NCI-H510A (cell line): ENCODE measurements at regions not wholly inside any gene's neighbourhood (a gene's known extent, or its start where the extent isn't known, plus 50 kb on each side); places are given as distances from the start of the nearest gene placed in this dataset.
A peak's percentile ranks its signal among the peaks of the same experiment; 100 is the strongest.
"Not testable (repeated sequence)": the region's sequence is repeated elsewhere in the genome, so short reads cannot be mapped to it uniquely, and the experiment has no call there.

Experiments used
- DNase-seq: peaks from one replicate; lab custom pipeline; 2025; lab: John Stamatoyannopoulos, UW

DNA sequence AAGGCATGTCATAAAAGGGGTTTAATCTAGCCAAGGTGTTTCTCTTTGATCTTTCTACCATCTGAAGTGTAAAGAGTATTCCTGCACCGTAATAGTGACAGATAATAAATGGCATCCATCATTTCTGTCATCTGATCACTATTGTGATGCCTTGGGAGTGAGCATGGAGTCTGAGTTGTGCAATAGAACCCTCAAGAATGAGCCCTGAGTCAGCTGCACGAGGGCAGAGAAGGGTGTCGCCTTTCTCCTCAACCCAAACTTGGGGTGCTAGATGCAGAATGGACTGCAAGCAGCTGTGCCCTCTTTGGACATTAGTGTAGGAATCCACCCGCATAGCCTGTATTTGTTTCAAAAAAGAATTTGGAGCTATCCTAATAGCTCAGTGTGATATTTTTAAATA is 115.2 kb downstream of the ZNF37A start:
- DNase-seq, result no peak

DNA sequence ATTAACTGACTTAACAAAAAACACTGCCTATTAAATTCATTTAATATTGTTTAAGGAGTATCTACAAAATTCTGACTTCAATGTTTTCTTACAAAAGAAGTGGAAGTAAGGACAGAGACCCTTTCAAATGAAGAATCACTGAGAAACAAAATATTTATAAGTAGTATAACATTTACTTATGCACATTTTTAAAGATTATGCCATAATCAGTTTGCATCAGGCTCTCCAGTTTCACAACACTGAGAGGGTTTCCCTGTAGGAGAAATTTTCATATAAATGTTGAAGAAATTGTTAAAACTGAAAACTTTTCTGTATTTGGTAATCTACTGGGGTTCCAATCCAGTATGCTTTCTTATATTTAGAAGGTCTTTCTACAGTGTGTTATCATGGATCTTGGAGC is 115.6 kb downstream of the ZNF37A start:
- not testable (repeated sequence) for DNase-seq

DNA sequence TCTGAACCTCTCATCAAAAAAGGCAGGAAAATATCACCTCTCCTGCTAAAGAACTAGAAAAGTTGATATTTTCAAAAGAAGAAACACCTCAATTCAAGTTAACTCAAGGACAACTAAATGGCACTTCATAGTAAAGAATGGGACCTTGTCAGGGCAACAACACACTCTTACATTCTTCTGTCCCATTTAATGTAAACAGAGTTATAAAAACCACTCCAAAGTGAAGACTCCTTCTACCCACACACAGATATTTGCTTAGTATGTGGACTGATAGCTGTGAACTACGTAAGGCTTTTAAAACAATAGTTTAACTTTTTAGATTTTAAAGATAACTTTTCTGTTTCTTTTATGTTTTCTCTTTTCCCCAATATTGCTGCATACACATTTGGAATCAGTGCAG is 118.3 kb downstream of the ZNF37A start:
- DNase-seq, result no peak

DNA sequence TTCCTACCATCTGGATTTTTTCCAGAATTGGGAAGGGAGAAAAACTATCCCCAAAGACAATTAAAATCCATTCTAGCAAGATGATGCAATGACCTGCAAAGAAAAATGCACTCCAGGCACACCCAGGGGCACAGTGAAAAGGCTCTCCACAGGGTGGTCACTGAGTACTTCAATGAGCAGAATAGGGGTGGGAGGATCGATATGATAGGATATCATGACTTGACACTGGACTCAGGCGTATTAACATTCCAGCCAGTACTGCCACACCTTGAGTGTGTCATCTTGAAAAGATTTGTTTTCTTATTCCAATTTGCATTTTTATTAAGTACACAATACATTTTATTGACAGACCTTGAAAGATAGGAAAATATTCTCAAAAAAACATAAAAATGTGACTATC is 132.2 kb downstream of the ZNF37A start:
- DNase-seq, result no peak

DNA sequence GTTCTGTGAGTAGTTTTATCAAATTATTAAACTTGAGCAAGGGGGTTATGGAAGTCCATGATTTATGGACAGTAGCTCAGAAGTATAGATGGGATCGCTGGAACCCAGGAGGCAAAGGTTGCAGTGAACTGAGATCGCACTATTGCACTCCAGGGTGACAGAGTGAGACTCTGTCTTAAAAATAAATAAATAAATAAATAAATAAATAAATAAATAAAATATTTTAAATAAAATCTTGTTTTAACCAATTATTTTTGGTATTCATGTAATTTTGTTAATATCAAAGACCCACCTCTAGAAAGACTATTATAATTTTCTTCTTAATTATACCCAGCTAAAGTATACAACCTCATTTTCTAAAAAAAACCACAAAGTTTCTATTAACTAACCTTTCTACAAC is 134.3 kb downstream of the ZNF37A start:
- no peak for DNase-seq

DNA sequence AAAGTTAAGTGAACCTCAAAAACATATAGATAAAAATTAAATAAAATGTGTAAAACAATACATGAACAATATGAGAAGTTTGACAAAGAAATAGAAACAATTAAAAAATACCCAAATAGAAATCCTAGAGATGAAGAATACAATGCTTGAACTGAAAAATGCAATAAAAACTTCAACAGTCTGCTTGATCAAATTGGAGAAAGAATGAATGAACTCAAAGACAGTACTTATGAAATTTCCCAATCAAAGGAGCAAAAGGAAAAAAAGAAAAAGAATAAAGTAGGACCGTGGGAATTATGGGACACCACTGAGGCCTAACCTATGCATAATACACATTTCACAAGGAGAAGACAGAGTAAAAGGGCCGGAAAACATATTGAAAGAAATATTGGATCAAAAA is 144.3 kb downstream of the ZNF37A start:
- DNase-seq, result not testable (repeated sequence)

DNA sequence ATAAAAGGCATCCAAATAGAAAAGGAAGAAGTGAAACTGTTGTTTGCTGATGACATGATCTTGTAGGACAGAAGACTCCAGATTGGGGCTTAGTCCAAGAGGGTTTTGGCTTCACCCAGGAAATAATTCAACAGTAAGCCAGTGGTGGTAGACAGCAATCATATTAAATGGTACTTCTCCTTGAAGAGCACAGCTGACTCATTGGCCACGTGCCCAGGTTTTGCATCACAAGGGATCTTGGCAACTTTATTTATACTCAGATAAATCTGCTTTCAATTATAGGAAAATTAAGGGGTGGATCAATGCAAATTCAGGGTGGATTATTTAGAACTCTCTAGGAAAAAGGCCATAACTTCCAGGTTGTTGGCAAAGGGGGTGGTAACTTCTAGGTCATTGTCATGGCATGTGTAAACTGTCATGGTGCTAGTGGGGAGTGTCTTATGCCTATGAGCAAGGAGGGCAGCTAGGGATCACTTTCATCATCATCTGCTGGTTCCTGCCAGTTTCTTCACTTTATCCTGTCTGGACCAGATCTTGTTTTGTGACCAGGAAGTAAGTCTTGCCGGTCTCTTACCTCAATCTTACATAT is 148.0 kb downstream of the ZNF37A start:
- not testable (repeated sequence) for DNase-seq

DNA sequence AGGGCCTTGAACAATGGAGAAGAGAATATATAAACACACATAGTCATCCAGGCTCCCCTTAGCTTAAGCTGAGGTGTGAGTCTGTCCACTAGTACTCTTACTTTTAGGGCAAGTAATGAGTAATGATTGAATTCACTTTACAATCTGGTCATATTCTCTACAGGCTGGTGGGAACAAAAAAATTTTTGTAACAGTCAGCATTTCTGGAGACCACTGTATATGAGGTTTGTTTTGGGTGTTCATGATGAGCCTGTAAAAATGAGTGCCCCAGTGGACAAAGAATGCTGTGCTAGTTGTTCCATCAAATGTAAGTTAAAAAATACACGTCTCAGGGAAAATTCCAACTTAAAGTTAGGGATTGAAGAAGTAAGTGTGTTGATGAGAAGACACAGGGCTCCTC is 154.0 kb downstream of the ZNF37A start:
- DNase-seq, result not testable (repeated sequence)

DNA sequence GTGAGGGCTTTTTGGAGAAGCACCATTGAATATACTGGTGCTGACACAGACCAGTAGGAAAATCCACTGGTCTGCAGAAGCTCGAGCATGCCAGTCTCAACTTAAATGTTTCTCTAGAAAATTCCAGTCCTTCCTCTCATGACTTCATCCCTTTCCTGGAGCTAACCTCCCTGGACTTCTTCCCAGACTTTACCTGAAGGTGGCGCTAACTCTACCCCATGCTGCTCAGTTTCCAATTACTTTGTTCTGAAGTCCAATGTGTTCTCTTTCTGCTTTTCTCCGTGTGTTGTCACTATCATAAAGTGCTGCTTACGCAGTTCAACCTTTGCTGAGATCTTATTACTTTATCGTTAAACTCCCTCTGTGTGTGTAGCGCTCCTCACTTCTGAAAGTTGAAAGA is 158.4 kb downstream of the ZNF37A start:
- not testable (repeated sequence) for DNase-seq

DNA sequence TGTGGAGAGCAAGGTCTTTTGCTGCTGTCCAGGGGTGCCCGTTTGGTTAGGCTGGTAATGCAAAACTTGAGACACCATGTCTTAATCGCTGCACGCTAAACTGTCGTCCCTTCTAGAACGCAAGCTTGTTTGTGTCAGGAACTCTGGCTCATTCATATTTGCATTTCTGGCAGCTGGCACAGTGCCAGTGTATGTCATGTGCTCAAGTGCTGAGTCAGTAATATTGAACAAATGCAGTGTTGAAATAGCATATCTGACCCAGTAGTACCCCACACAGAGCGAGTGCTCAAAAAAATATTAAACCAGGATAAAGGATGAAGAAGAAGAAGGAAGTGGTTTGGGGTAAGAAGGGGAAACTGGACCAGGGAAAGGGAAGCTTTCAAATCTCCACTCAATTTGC is 173.4 kb downstream of the ZNF37A start:
- DNase-seq, result not testable (repeated sequence)

DNA sequence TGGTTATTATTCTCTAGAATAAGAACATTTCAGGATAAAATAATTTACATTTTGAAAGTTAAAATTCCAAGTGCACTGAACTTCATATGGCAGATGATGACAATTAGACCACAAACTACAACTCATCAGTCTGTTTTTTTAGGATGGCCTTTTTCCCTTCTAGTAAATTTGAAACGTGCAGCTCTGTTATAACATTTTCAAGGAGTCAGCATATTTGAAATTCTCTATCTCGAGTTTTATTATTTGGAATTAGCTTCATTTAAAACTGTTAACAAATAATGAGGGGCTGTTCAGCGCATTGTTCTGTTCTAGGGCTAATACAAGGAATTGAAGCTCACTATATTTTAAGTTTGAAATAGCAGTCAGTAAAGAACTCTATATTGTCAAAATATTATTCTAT is 176.9 kb downstream of the ZNF37A start:
- not testable (repeated sequence) for DNase-seq

DNA sequence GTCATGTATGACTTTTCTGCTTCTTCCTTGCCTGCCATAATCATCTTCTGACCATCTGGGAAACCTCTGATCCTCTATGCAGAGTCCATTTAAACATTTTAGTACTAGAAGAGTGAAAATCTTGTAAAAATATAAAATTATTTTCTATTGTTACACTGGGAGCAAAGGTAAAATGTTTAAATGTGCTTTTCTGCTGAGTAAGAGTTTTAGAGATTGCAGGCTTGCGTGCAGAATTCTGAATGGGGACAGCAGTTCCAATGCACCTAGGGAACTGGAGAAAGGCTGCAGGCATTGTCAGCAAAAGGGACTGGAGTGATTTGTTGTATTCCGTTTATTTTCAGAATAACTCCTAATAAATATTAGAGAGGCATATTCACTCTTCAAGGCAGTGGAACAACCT is 180.7 kb downstream of the ZNF37A start:
- not testable (repeated sequence) for DNase-seq

DNA sequence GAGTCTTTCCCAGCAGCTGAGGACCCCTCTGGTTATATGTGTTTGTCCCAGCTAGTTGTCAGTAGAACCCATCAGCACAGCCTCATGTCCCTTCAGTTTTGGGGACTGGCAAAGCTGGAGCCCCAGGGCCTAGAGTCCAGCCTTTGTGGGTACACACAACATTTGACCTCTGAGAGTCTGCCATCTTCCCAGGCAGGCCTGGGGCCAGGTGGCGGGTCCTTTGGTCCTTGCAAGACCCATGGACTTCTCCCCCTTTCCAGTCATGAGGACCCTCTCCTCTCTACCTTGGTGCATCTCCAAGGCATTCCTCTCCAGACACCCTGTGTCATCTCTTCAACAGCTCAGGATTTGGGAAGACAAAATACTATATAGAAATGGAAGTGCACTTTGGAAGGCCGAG is 198.4 kb downstream of the ZNF37A start:
- not testable (repeated sequence) for DNase-seq

DNA sequence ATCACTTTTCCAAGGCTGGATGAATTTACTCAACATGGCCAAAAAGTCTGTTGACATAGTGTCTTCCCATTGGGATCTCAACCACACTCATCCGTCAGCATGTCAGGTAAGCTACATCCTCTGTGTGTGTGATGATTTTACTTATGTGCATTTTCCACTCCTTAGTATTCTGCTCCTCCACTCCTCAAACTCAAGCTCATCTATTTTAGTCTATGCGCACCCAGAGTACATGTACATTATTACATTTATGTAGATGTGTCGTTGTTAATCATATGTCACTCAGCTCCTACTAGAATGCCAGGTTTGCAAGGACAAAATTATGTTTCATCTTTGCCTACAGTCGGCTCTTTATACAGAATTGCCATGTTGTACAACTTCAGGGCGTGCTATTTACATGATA is 216.0 kb downstream of the ZNF37A start:
- DNase-seq, result not testable (repeated sequence)

DNA sequence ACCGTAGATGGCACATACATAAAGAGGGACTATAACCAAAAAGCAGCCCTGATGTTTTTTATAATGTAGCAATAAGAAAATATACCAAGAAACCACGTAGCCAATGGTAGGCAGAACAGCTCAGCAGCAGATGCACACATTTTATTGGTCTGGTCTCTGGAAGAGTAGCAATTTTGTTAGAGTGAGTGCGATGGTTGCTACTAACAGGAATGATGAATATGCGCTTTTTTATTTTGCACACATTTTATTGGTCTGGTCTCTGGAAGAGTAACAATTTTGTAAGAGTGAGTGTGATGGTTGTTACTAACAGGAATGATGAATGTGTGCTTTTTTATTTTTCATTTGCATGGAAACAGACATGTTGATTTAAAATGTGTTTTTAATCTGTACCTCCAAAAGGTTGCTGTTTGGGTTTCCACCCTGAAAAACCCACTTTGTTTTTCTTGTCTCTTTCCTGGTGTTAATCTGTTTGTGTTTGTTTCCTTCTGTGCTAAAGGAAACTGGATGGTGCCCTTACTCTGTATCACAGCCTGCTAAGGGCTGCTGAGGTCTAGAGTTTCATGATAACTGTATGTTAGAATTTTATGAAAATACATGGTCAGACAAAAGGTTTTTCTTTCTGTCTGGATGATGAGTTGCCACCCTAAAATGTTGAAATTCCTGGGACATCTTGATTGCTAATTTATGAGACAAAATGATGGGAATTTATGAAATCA is 221.1 kb downstream of the ZNF37A start:
- not testable (repeated sequence) for DNase-seq

DNA sequence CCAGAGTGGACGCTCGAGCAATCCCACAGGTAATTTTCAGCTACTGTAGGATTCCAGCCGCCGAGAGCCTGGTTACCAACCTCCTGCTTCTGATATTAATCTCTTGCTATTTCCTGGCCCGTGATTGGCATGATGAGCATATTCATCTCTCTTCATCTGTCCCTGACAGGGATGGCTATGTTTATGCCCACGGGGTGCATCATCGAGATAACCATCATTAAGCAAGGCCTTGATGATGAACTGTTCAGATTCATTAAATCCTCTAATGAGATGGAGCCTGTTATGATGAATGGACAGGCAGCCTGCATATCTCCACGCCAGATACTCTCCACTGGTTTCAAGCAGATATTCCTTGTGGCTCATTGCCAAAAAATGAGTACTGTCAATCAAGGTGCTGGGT is 227.3 kb downstream of the ZNF37A start:
- DNase-seq, result not testable (repeated sequence)

DNA sequence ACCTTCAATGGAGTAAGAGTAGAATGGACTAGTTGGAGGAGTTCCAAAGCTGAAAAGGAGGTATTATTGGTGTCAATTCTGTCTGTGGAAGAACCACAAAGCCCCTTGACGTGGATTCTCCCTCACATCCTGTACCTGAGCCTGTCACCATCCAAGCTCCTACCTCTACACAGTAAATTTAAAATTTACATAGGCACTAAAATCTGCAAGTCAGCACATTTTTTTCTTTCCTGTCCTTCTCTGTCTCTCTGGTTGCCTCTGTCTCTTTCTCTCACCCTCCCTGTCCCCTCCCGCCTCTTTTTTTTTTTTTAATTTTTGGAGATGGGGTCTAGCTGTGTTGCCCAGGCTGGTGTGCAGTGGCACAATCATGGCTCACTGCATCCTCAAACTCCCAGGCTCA is 236.2 kb downstream of the ZNF37A start:
- DNase-seq, result not testable (repeated sequence)

DNA sequence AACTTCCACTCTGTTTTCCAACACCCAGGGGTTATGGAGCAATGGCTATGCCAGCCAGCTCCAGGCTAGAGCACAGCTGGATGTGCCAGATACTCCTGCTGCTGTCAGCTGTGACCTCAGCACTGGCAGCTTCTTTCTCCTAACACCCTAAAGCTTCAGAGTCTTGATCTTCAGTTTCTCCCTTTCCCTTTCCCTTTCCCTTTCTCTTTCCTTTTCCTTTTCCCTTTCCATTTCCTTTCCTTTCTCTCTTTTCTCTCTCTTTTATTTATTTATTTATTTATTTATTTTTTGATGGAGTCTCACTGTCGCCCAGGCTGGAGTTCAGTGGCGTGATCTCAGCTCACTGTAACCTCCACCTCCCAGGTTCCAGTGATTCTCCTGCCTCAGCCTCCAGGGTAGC is 237.0 kb downstream of the ZNF37A start:
- not testable (repeated sequence) for DNase-seq

DNA sequence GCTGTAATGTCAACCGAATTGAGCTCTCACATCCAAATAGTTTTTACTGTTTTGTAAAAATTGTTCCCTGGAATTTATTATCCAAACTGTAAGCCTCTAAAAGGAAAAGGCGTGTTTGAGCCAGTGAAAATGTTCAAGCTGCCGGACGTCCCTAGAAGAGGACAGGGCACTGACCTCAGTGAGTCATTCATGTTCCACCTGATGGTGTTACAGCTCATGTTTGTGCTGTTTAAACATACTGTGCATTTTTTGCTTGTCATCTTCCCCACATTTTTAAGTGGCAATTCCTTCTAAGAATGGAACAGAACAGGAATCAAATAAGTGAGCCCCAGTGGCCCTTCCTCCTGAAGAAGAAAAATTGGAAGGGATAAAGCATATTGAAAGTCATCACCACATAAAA is 239.6 kb downstream of the ZNF37A start:
- not testable (repeated sequence) for DNase-seq

DNA sequence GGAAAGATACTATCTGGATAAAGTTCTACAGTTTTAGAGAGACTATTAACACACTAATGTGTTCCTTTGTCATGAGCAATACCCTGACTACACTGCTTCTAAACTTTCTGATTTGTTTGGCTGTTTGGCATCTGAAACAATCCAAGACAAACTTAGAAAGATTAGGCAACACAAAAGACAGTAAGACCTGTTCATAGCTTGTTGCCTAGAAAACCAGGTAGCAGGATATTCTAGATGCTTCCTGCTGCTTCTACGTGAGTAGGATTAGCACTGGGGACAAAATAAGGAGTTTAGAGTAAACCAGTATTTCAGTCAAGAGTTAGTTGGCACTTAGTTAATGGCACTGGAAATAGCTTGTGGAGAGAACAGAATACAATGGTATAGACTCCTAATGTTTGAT is 256.5 kb downstream of the ZNF37A start:
- not testable (repeated sequence) for DNase-seq

DNA sequence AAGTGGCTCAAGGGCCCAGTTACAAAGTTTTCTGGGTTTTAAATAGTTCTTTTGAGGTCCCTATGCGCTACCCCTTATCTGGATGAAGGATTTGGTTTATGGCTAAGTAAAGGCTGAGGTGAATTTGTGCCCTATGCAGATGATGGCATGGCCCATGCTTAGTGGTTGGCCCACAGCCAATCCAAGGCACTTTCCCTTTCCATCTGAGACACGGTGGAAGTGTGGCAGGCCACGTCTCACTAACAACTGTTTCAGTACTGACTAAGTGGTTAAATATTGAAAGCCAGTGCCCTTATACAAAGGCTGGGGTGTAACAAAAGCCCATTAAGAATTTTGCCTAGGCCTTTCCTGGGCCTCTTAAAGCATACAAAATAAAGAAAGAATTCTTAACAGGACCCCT is 260.3 kb downstream of the ZNF37A start:
- not testable (repeated sequence) for DNase-seq

DNA sequence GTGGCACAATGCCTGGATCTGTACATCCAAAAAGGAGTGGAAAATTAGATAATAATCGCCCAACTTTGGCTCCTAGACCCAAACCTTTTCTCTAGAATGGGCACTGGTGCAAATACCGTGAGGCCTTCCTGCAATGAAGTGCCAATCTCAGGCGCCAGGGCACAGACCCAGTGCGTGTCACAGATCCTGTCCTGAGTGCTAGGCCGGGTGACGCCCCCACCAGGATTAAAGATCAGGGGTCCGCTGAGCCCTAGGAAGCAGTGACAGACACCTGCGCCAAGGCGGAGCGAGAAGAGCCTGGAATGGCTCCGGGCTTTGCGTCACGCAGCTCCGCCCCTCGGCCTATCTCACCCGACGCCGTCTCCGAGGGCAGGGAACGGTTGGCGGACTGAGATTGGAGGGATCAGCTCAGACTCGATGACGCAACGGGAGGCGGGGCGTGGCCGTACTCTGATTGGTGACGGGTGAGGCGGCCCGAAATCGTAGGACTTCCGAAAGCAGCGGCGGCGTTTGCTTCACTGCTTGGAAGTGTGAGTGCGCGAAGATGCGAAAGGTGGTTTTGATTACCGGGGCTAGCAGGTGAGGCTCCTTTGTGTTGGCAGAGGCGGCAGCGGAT is 261.9 kb downstream of the ZNF37A start:
- peak; percentile 11 for DNase-seq

DNA sequence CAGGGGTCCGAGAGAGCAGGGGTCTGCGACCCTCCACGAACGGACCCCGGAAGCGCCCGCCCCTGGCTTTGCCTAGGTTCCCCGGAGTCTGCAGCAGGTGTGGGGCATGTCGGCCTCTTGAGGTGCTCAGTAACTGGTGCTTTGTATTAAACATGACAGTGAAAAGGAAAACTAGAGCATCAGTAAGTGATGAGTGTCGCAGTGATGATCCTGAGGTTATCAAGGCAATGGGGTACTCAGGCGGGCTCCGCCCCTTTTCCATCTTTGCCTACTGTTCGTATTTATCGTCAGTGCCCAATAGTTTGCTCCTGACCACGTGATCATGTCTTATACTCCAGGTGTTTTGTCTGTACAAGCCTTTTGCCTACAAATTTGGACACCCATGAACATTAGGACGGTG is 262.4 kb downstream of the ZNF37A start:
- DNase-seq, result not testable (repeated sequence)
